HepG2 (cell line): ENCODE measurements at regions not wholly inside any gene's neighbourhood (a gene's known extent, or its start where the extent isn't known, plus 50 kb on each side); places are given as distances from the start of the nearest gene placed in this dataset.

Source experiments
- ATAC-seq: fragments of 200-7000 bp; cut with Tn5 transposase; 3 replicates; pipeline ENCODE4 v1.9.1; 2020; ENCODE audit warnings: mild to moderate bottlenecking, moderate library complexity
- BruUV-seq: library from RNA; stranded (reverse); fragments of 400-500 nt; replicated peaks from 2 replicates; lab custom pipeline; 2021; lab: Mats Ljungman, UMichigan
- CTCF ChIA-PET: fragments of 300-600 bp; formaldehyde crosslinking; extraction: SDS; loops from one replicate; lab custom pipeline; 2021; ENCODE audit warnings: low total read pairs, inconsistent platforms, low intra/inter-chr PET ratio; lab: Yijun Ruan, JAX
- POLR2A ChIA-PET: fragments of 350-600 bp; sonication (Branson Sonifier 250); formaldehyde crosslinking; loops from one replicate; lab custom pipeline; 2020; ENCODE audit warnings: antibody characterized with exemption, inconsistent platforms; lab: Yijun Ruan, JAX
- DNase-seq: peaks from one replicate; pipeline ENCODE4 v3.0.0-alpha.2; 2015; ENCODE audit warnings: low spot score
- FAIRE-seq: peaks from 3 replicates; lab custom pipeline; 2011; peaks lifted over from hg19 to GRCh38; lab: Jason Lieb, UNC
- H2AFZ ChIP-seq: one replicate; pipeline ENCODE4 v1.6.1; 2011; ENCODE audit warnings: low read length, inconsistent platforms
- H3K27ac ChIP-seq: fragments of 300-600 bp; 3 replicates; pipeline ENCODE4 v1.8.0; 2011; ENCODE audit warnings: mixed run types, mild to moderate bottlenecking, mixed read lengths, low read length, inconsistent platforms; ENCODE audit not compliant: insufficient read depth; ENCODE audit errors: extremely low read length
- H3K27me3 ChIP-seq, 2 experiments: fragments of 200-600 bp in 1 of 2; 2 replicates in 1 of 2; 3 replicates in 1 of 2; pipeline versions ENCODE4 v1.6.0 to v1.8.0; 2011; ENCODE audit warnings: low read length in 2 of 2, mild to moderate bottlenecking in 2 of 2, moderate library complexity in 2 of 2, inconsistent platforms in 1 of 2; ENCODE audit not compliant: insufficient read depth in 2 of 2, control insufficient read depth in 1 of 2
- H3K36me3 ChIP-seq, 2 experiments: fragments of 200-600 bp in 1 of 2; replicated peaks in 1 of 2; 2 replicates in 1 of 2; 3 replicates in 1 of 2; pipeline versions ENCODE4 v1.5.1 to v1.8.0; 2011; ENCODE audit warnings: low read length in 2 of 2, inconsistent platforms in 1 of 2; ENCODE audit not compliant: insufficient read depth in 2 of 2, control insufficient read depth in 1 of 2
- H3K4me1 ChIP-seq: 2 replicates; pipeline ENCODE4 v1.5.1; 2012; ENCODE audit warnings: low read length, inconsistent platforms; ENCODE audit not compliant: insufficient read depth
- H3K4me2 ChIP-seq: 2 replicates; pipeline ENCODE4 v1.6.0; 2011; ENCODE audit warnings: low read depth, low read length, inconsistent platforms
- H3K4me3 ChIP-seq, 3 experiments: fragments of 200-600 bp in 1 of 3; sonication (generic), shearing (Covaris generic) in 1 of 3; replicated peaks in 1 of 3; 2 replicates each; pipeline ENCODE4 v1.5.1; 2011 to 2016; ENCODE audit warnings: low read length in 3 of 3, inconsistent platforms in 2 of 3, low read depth in 2 of 3, mild to moderate bottlenecking in 2 of 3, control low read depth in 1 of 3, mixed read lengths in 1 of 3; ENCODE audit not compliant: insufficient read depth in 1 of 3
- H3K79me2 ChIP-seq: one replicate; pipeline ENCODE4 v1.6.1; 2011; ENCODE audit warnings: low read length, inconsistent platforms; ENCODE audit not compliant: insufficient read depth
- H3K9ac ChIP-seq: 2 replicates; pipeline ENCODE4 v1.6.0; 2011; ENCODE audit warnings: mild to moderate bottlenecking, low read depth, low read length, inconsistent platforms; ENCODE audit not compliant: insufficient read depth
- H3K9me3 ChIP-seq: 2 replicates; pipeline ENCODE4 v1.5.1; 2012; ENCODE audit warnings: mild to moderate bottlenecking, low read length
- H4K20me1 ChIP-seq: 2 replicates; pipeline ENCODE4 v1.6.0; 2011; ENCODE audit warnings: inconsistent platforms, mild to moderate bottlenecking, low read length, moderate library complexity; ENCODE audit not compliant: insufficient read depth
- ESRRA ChIP-seq: sonication (generic); formaldehyde crosslinking; IDR thresholded peaks from 2 replicates; pipeline ENCODE4 v1.5.1; 2020; ENCODE audit warnings: mild to moderate bottlenecking, low read depth, missing genetic modification reagents
- FOXK2 ChIP-seq: fragments of 450-650 bp; IDR thresholded peaks from 2 replicates; pipeline ENCODE4 v1.6.1; 2016
- HOXA3 ChIP-seq: sonication (generic); formaldehyde crosslinking; IDR thresholded peaks from 2 replicates; pipeline ENCODE4 v1.5.0; 2020; ENCODE audit warnings: missing genetic modification reagents
- KIAA2018 ChIP-seq: sonication (generic); formaldehyde crosslinking; IDR thresholded peaks from 2 replicates; pipeline ENCODE4 v1.5.0; 2020; ENCODE audit warnings: mild to moderate bottlenecking, missing genetic modification reagents, borderline replicate concordance
- ZEB1 ChIP-seq: IDR thresholded peaks from 2 replicates; pipeline ENCODE4 v1.6.1; 2012; ENCODE audit warnings: mild to moderate bottlenecking, low read depth, inconsistent platforms; ENCODE audit not compliant: insufficient replicate concordance
- ZNF615 ChIP-seq: sonication (generic); formaldehyde crosslinking; IDR thresholded peaks from 2 replicates; pipeline ENCODE4 v1.5.0; 2020; ENCODE audit warnings: mild to moderate bottlenecking, missing genetic modification reagents, borderline replicate concordance
- ZNF652 ChIP-seq: IDR thresholded peaks from 2 replicates; pipeline ENCODE4 v1.6.1; 2016; ENCODE audit warnings: low read depth, borderline replicate concordance
- WGBS: methylation state at CpG from one replicate; pipeline ENCODE4 v1.1.6; 2017; ENCODE audit warnings: low lambda C conversion rate; 5-methylcytosine and 5-hydroxymethylcytosine counted together
- in situ Hi-C: cut with HindIII; loops from 2 replicates; pipeline ENCODE4 v1.10.0; 2017; ENCODE audit warnings: low pct_unique_long_range_greater_than_20kb; ENCODE audit not compliant: extremely low pct_ligation_motif_present
- intact Hi-C: fragments of 100-400 bp; cut with micrococcal nuclease; formaldehyde crosslinking; loops from one replicate; pipeline ENCODE4 v1.10.0; 2022; ENCODE audit not compliant: unreplicated experiment
- TF ChIP-seq, protein P1 (sequence below): sonication (generic); formaldehyde crosslinking; IDR thresholded peaks from 2 replicates; pipeline ENCODE4 v1.8.0; 2023; ENCODE audit warnings: mild to moderate bottlenecking, missing genetic modification reagents
- TF ChIP-seq, protein P2 (sequence below): sonication (generic); formaldehyde crosslinking; conservative IDR thresholded peaks from 2 replicates; pipeline ENCODE4 v1.4.0; 2020; ENCODE audit warnings: missing genetic modification reagents
- TF ChIP-seq, protein P3 (sequence below): sonication (generic); formaldehyde crosslinking; IDR thresholded peaks from 2 replicates; pipeline ENCODE4 v1.4.0; 2020; ENCODE audit warnings: missing genetic modification reagents

- TF ChIP-seq KIAA2018, result no peak
- TF ChIP-seq, protein P1, sequence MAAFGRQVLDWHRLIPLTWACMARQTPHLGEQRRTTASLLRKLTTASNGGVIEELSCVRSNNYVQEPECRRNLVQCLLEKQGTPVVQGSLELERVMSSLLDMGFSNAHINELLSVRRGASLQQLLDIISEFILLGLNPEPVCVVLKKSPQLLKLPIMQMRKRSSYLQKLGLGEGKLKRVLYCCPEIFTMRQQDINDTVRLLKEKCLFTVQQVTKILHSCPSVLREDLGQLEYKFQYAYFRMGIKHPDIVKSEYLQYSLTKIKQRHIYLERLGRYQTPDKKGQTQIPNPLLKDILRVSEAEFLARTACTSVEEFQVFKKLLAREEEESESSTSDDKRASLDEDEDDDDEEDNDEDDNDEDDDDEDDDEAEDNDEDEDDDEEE, result no peak
Measured at GRCh38 chr5:133691448-133691847, 79.1 kb upstream of the FSTL4 start (continued).

DNA sequence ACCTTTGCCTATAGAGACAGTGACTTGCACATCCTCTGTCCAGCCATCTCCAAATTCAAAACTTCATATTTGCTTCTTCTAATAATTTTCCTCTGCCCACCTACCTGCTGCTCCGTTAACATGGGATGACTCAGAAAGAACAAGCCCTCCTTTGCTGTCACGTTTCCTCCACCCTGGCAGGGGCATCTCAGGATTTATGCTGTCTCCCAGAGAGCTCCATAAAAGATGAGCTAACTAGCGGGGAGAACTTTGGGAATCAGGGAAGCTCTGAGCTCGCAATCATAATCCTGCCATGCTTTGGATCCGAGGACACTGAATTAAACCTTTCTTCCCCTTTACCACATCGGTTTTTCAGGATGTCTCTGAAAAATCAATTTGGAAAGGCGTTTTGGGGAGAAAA is 78.4 kb upstream of the FSTL4 start:
- H3K9ac ChIP-seq, result no peak overlapping the region
- in situ Hi-C loops, result no loop called here
- DNase-seq (no peak), ATAC-seq (no peak), FAIRE-seq (no peak)
- no peaks in the 10 kb centered on the region for H4K20me1 ChIP-seq
- ChIA-PET CTCF (no interaction called here), POLR2A (no interaction called here)
- no peaks in the 10 kb centered on the region for H3K36me3 ChIP-seq
- no peak overlapping the region for H3K27ac ChIP-seq
- H3K4me2 ChIP-seq, result no peak overlapping the region
- H3K4me1 ChIP-seq, result no peaks in the 10 kb centered on the region
- H3K27me3 ChIP-seq, result peaks cover 0 to 18% of the 10 kb centered on the region in 2 experiments; a peak in 2 of 5 replicates
- BruUV-seq, result no TSS peak
- intact Hi-C loops, result no loop called here
- H3K9me3 ChIP-seq, result no peaks in the 10 kb centered on the region
- WGBS, result 0% methylated on average over 7 of the region's 7 CpGs
- no peak overlapping the region for H2AFZ ChIP-seq
- H3K4me3 ChIP-seq, result no peak overlapping the region
- H3K79me2 ChIP-seq, result no peaks in the 10 kb centered on the region
- TF ChIP-seq, protein P2, sequence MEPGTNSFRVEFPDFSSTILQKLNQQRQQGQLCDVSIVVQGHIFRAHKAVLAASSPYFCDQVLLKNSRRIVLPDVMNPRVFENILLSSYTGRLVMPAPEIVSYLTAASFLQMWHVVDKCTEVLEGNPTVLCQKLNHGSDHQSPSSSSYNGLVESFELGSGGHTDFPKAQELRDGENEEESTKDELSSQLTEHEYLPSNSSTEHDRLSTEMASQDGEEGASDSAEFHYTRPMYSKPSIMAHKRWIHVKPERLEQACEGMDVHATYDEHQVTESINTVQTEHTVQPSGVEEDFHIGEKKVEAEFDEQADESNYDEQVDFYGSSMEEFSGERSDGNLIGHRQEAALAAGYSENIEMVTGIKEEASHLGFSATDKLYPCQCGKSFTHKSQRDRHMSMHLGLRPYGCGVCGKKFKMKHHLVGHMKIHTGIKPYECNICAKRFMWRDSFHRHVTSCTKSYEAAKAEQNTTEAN (CRISPR knock-in tag), result no peak
- no peak for TF ChIP-seq ZEB1
- TF ChIP-seq ESRRA (CRISPR knock-in tag), result no peak
- no peak for TF ChIP-seq ZNF652 (CRISPR knock-in tag)
- TF ChIP-seq FOXK2, result no peak
- TF ChIP-seq ZNF615, result no peak
- TF ChIP-seq, protein P3, sequence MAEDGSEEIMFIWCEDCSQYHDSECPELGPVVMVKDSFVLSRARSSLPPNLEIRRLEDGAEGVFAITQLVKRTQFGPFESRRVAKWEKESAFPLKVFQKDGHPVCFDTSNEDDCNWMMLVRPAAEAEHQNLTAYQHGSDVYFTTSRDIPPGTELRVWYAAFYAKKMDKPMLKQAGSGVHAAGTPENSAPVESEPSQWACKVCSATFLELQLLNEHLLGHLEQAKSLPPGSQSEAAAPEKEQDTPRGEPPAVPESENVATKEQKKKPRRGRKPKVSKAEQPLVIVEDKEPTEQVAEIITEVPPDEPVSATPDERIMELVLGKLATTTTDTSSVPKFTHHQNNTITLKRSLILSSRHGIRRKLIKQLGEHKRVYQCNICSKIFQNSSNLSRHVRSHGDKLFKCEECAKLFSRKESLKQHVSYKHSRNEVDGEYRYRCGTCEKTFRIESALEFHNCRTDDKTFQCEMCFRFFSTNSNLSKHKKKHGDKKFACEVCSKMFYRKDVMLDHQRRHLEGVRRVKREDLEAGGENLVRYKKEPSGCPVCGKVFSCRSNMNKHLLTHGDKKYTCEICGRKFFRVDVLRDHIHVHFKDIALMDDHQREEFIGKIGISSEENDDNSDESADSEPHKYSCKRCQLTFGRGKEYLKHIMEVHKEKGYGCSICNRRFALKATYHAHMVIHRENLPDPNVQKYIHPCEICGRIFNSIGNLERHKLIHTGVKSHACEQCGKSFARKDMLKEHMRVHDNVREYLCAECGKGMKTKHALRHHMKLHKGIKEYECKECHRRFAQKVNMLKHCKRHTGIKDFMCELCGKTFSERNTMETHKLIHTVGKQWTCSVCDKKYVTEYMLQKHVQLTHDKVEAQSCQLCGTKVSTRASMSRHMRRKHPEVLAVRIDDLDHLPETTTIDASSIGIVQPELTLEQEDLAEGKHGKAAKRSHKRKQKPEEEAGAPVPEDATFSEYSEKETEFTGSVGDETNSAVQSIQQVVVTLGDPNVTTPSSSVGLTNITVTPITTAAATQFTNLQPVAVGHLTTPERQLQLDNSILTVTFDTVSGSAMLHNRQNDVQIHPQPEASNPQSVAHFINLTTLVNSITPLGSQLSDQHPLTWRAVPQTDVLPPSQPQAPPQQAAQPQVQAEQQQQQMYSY (CRISPR knock-in tag), result no peak
- TF ChIP-seq HOXA3, result no peak
